HEK293 (cell line): ENCODE measurements at regions not wholly inside any gene's neighbourhood (a gene's known extent, or its start where the extent isn't known, plus 50 kb on each side); places are given as distances from the start of the nearest gene placed in this dataset.

Experiments used
- CTCF ChIA-PET: fragments of 350-600 bp; formaldehyde crosslinking; extraction: SDS; loops from one replicate; lab custom pipeline; 2021; ENCODE audit warnings: antibody characterized with exemption; lab: Yijun Ruan, JAX
- POLR2A ChIA-PET: fragments of 300-600 bp; formaldehyde crosslinking; extraction: SDS; loops from one replicate; lab custom pipeline; 2020; ENCODE audit warnings: antibody characterized with exemption, inconsistent platforms; lab: Yijun Ruan, JAX
- H3K27ac ChIP-seq: fragments of 200-500 bp; sonication (Bioruptor generic); 2 replicates; pipeline ENCODE4 v1.5.1; 2014; ENCODE audit warnings: low read depth, low read length, control low read depth, inconsistent platforms; ENCODE audit errors: extremely low read depth
- H3K36me3 ChIP-seq, 2 experiments: fragments of 200-500 bp in 1 of 2; sonication (Bioruptor generic) in 1 of 2; 1 replicate in 1 of 2; 2 replicates in 1 of 2; pipeline ENCODE4 v1.5.1; 2014 to 2017; ENCODE audit warnings: inconsistent platforms in 2 of 2, low read length in 2 of 2; ENCODE audit not compliant: control insufficient read depth in 2 of 2, insufficient read depth in 1 of 2
- H3K4me1 ChIP-seq: fragments of 200-500 bp; sonication (Bioruptor generic); 2 replicates; pipeline ENCODE4 v1.5.1; 2014; ENCODE audit warnings: mild to moderate bottlenecking, low read length, inconsistent platforms; ENCODE audit not compliant: control insufficient read depth, insufficient read depth
- H3K4me3 ChIP-seq: 2 replicates; pipeline ENCODE4 v1.5.1; 2011; ENCODE audit warnings: low read depth, mild to moderate bottlenecking, control low read depth, low read length, moderate library complexity
- H3K9me3 ChIP-seq: fragments of 200-500 bp; sonication (Bioruptor generic); 2 replicates; pipeline ENCODE4 v1.5.1; 2014; ENCODE audit warnings: low read depth, low read length, inconsistent platforms; ENCODE audit not compliant: control insufficient read depth, insufficient read depth
- GLI4 ChIP-seq: fragments of 450-650 bp; formaldehyde crosslinking; IDR thresholded peaks from 2 replicates; pipeline ENCODE4 v1.5.1; 2016; ENCODE audit warnings: missing biosample characterization, missing genetic modification characterization
- MYNN ChIP-seq: fragments of 450-650 bp; formaldehyde crosslinking; IDR thresholded peaks from 2 replicates; pipeline ENCODE4 v1.5.1; 2016; ENCODE audit warnings: missing biosample characterization, missing genetic modification characterization, borderline replicate concordance
- MZF1 ChIP-seq: fragments of 450-650 bp; formaldehyde crosslinking; IDR thresholded peaks from 2 replicates; pipeline ENCODE4 v1.5.1; 2017; ENCODE audit warnings: missing biosample characterization, missing genetic modification characterization, borderline replicate concordance
- SP7 ChIP-seq: fragments of 450-650 bp; formaldehyde crosslinking; IDR thresholded peaks from 2 replicates; pipeline ENCODE4 v1.5.1; 2016; ENCODE audit warnings: missing biosample characterization, missing genetic modification characterization
- ZBTB1 ChIP-seq: fragments of 450-650 bp; formaldehyde crosslinking; IDR thresholded peaks from 2 replicates; pipeline ENCODE4 v1.5.1; 2016; ENCODE audit warnings: missing biosample characterization, missing genetic modification characterization
- ZFHX2 ChIP-seq: fragments of 450-650 bp; formaldehyde crosslinking; conservative IDR thresholded peaks from 2 replicates; pipeline ENCODE4 v1.5.1; 2016; ENCODE audit warnings: missing biosample characterization, missing genetic modification characterization
- ZNF157 ChIP-seq: fragments of 450-650 bp; formaldehyde crosslinking; IDR thresholded peaks from 2 replicates; pipeline ENCODE4 v1.5.1; 2016; ENCODE audit warnings: missing biosample characterization, missing genetic modification characterization
- ZNF174 ChIP-seq: fragments of 450-650 bp; formaldehyde crosslinking; IDR thresholded peaks from 2 replicates; pipeline ENCODE4 v1.5.0; 2017; ENCODE audit warnings: missing biosample characterization, mild to moderate bottlenecking, missing genetic modification characterization
- ZNF37A ChIP-seq: fragments of 450-650 bp; IDR thresholded peaks from 2 replicates; pipeline ENCODE4 v1.5.1; 2018; ENCODE audit warnings: missing biosample characterization, missing genetic modification characterization
- ZNF433 ChIP-seq: fragments of 450-650 bp; formaldehyde crosslinking; IDR thresholded peaks from 2 replicates; pipeline ENCODE4 v1.5.1; 2016; ENCODE audit warnings: missing biosample characterization, missing genetic modification characterization, low read depth
- ZNF529 ChIP-seq: fragments of 450-650 bp; formaldehyde crosslinking; IDR thresholded peaks from 2 replicates; pipeline ENCODE4 v1.5.1; 2017; ENCODE audit warnings: missing genetic modification characterization, missing biosample characterization; ENCODE audit not compliant: insufficient replicate concordance
- ZNF549 ChIP-seq: fragments of 450-650 bp; IDR thresholded peaks from 2 replicates; pipeline ENCODE4 v1.5.1; 2018; ENCODE audit warnings: missing biosample characterization, missing genetic modification characterization, mild to moderate bottlenecking, inconsistent platforms, moderate library complexity
- ZNF843 ChIP-seq: fragments of 450-650 bp; formaldehyde crosslinking; IDR thresholded peaks from 2 replicates; pipeline ENCODE4 v1.5.1; 2016; ENCODE audit warnings: missing biosample characterization, missing genetic modification characterization
- TF ChIP-seq, protein P1 (sequence below): fragments of 450-650 bp; formaldehyde crosslinking; IDR thresholded peaks from 2 replicates; pipeline ENCODE4 v1.5.1; 2016; ENCODE audit warnings: missing biosample characterization, missing genetic modification characterization
- TF ChIP-seq, protein P2 (sequence below): fragments of 450-650 bp; formaldehyde crosslinking; IDR thresholded peaks from 2 replicates; pipeline ENCODE4 v1.5.1; 2017; ENCODE audit warnings: missing biosample characterization, missing genetic modification characterization
- TF ChIP-seq, protein P3 (sequence below): fragments of 450-650 bp; formaldehyde crosslinking; IDR thresholded peaks from 2 replicates; pipeline ENCODE4 v1.5.1; 2017; ENCODE audit warnings: missing biosample characterization, missing genetic modification characterization
- TF ChIP-seq, protein P4 (sequence below): fragments of 450-650 bp; formaldehyde crosslinking; IDR thresholded peaks from 2 replicates; pipeline ENCODE4 v1.5.1; 2016; ENCODE audit warnings: missing biosample characterization, missing genetic modification characterization
- TF ChIP-seq, protein P5 (sequence below): fragments of 450-650 bp; formaldehyde crosslinking; IDR thresholded peaks from 2 replicates; pipeline ENCODE4 v1.5.1; 2016; ENCODE audit warnings: missing biosample characterization, missing genetic modification characterization, borderline replicate concordance

DNA sequence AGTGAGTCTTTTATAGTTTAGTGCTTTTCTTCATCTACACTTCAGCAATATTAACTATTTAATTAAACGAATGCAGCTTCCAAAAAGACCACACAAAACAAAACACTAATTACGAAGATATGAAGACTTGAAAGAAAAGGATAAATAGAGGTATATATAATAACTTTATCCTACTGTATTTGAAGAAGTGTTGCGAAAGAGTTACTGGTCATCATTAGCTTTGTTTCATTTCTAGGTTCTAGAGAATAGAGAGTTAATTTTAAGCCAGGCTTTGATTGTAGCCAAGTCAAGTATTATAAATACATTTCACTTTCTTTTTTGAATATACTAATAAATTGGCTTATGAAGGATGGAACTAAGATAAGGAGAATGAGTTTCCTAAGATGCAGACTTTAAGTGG lies 416.8 kb upstream of the GBE1 start:
- H3K4me3 ChIP-seq: no peak overlapping the region
- no peaks in the 10 kb centered on the region for H3K9me3 ChIP-seq
- ChIA-PET CTCF (no interaction called here), POLR2A (no interaction called here)
- H3K4me1 ChIP-seq: no peaks in the 10 kb centered on the region
- TF ChIP-seq, protein P1, sequence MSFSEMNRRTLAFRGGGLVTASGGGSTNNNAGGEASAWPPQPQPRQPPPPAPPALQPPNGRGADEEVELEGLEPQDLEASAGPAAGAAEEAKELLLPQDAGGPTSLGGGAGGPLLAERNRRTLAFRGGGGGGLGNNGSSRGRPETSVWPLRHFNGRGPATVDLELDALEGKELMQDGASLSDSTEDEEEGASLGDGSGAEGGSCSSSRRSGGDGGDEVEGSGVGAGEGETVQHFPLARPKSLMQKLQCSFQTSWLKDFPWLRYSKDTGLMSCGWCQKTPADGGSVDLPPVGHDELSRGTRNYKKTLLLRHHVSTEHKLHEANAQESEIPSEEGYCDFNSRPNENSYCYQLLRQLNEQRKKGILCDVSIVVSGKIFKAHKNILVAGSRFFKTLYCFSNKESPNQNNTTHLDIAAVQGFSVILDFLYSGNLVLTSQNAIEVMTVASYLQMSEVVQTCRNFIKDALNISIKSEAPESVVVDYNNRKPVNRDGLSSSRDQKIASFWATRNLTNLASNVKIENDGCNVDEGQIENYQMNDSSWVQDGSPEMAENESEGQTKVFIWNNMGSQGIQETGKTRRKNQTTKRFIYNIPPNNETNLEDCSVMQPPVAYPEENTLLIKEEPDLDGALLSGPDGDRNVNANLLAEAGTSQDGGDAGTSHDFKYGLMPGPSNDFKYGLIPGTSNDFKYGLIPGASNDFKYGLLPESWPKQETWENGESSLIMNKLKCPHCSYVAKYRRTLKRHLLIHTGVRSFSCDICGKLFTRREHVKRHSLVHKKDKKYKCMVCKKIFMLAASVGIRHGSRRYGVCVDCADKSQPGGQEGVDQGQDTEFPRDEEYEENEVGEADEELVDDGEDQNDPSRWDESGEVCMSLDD (tag by site-specific recombination): no peak
- TF ChIP-seq ZNF529: no peak
- TF ChIP-seq MYNN (tag by site-specific recombination): no peak
- TF ChIP-seq ZNF549 (tag by site-specific recombination): no peak
- TF ChIP-seq GLI4 (tag by site-specific recombination): no peak
- TF ChIP-seq ZNF174: no peak
- TF ChIP-seq, protein P2, sequence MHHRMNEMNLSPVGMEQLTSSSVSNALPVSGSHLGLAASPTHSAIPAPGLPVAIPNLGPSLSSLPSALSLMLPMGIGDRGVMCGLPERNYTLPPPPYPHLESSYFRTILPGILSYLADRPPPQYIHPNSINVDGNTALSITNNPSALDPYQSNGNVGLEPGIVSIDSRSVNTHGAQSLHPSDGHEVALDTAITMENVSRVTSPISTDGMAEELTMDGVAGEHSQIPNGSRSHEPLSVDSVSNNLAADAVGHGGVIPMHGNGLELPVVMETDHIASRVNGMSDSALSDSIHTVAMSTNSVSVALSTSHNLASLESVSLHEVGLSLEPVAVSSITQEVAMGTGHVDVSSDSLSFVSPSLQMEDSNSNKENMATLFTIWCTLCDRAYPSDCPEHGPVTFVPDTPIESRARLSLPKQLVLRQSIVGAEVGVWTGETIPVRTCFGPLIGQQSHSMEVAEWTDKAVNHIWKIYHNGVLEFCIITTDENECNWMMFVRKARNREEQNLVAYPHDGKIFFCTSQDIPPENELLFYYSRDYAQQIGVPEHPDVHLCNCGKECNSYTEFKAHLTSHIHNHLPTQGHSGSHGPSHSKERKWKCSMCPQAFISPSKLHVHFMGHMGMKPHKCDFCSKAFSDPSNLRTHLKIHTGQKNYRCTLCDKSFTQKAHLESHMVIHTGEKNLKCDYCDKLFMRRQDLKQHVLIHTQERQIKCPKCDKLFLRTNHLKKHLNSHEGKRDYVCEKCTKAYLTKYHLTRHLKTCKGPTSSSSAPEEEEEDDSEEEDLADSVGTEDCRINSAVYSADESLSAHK (tag by site-specific recombination): no peak
- no peak for TF ChIP-seq ZNF37A (tag by site-specific recombination)
- TF ChIP-seq, protein P3, sequence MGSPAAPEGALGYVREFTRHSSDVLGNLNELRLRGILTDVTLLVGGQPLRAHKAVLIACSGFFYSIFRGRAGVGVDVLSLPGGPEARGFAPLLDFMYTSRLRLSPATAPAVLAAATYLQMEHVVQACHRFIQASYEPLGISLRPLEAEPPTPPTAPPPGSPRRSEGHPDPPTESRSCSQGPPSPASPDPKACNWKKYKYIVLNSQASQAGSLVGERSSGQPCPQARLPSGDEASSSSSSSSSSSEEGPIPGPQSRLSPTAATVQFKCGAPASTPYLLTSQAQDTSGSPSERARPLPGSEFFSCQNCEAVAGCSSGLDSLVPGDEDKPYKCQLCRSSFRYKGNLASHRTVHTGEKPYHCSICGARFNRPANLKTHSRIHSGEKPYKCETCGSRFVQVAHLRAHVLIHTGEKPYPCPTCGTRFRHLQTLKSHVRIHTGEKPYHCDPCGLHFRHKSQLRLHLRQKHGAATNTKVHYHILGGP (tag by site-specific recombination): no peak
- no peak overlapping the region for H3K27ac ChIP-seq
- H3K36me3 ChIP-seq: no peaks in the 10 kb centered on the region

DNA sequence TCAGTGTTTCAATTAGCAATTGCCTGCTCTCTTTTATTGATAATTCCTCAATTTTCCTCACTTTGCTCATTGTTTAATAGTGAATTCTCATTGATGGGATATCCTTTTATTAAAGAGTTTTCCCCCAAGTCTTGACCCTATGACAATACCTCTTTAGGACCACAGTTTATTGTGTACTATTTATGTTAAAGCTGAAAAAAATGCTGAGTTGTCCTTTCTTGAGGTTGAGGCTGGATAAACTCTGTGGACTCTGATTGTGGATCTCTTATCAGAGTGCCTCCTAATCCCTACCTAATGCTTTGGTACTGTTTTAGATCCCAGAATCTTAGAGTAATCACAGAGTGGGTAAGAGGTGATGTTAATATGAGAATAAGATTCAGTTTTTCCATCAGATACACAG lies 416.3 kb upstream of the GBE1 start:
- CTCF ChIA-PET: interaction anchor here (0.7 kb wide), 1 partner anchor 306 kb away, joined by 3 read pairs; no protein-coding TSS in a partner anchor

More for the DNA sequence above, 416.3 kb upstream of the GBE1 start:
- POLR2A ChIA-PET: no interaction called here
- Histone ChIP-seq H3K36me3 (no peaks in the 10 kb centered on the region), H3K4me1 (no peaks in the 10 kb centered on the region), H3K27ac (no peak overlapping the region), H3K9me3 (no peaks in the 10 kb centered on the region)
- TF ChIP-seq SP7 (no peak), ZNF157 (tag by site-specific recombination) (no peak), ZFHX2 (no peak), ZBTB1 (tag by site-specific recombination) (no peak), ZNF433 (tag by site-specific recombination) (no peak), MZF1 (no peak), ZNF843 (no peak), ZNF37A (tag by site-specific recombination) (no peak)
- TF ChIP-seq, protein P4, sequence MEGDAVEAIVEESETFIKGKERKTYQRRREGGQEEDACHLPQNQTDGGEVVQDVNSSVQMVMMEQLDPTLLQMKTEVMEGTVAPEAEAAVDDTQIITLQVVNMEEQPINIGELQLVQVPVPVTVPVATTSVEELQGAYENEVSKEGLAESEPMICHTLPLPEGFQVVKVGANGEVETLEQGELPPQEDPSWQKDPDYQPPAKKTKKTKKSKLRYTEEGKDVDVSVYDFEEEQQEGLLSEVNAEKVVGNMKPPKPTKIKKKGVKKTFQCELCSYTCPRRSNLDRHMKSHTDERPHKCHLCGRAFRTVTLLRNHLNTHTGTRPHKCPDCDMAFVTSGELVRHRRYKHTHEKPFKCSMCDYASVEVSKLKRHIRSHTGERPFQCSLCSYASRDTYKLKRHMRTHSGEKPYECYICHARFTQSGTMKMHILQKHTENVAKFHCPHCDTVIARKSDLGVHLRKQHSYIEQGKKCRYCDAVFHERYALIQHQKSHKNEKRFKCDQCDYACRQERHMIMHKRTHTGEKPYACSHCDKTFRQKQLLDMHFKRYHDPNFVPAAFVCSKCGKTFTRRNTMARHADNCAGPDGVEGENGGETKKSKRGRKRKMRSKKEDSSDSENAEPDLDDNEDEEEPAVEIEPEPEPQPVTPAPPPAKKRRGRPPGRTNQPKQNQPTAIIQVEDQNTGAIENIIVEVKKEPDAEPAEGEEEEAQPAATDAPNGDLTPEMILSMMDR (tag by site-specific recombination): no peak
- TF ChIP-seq, protein P5, sequence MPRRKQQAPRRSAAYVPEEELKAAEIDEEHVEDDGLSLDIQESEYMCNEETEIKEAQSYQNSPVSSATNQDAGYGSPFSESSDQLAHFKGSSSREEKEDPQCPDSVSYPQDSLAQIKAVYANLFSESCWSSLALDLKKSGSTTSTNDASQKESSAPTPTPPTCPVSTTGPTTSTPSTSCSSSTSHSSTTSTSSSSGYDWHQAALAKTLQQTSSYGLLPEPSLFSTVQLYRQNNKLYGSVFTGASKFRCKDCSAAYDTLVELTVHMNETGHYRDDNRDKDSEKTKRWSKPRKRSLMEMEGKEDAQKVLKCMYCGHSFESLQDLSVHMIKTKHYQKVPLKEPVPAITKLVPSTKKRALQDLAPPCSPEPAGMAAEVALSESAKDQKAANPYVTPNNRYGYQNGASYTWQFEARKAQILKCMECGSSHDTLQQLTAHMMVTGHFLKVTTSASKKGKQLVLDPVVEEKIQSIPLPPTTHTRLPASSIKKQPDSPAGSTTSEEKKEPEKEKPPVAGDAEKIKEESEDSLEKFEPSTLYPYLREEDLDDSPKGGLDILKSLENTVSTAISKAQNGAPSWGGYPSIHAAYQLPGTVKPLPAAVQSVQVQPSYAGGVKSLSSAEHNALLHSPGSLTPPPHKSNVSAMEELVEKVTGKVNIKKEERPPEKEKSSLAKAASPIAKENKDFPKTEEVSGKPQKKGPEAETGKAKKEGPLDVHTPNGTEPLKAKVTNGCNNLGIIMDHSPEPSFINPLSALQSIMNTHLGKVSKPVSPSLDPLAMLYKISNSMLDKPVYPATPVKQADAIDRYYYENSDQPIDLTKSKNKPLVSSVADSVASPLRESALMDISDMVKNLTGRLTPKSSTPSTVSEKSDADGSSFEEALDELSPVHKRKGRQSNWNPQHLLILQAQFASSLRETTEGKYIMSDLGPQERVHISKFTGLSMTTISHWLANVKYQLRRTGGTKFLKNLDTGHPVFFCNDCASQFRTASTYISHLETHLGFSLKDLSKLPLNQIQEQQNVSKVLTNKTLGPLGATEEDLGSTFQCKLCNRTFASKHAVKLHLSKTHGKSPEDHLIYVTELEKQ: no peak
- TF ChIP-seq, all 188 proteins: peak for 0
- no peak overlapping the region for H3K4me3 ChIP-seq
